B cell (primary cell): ENCODE measurements at regions not wholly inside any gene's neighbourhood (a gene's known extent, or its start where the extent isn't known, plus 50 kb on each side); places are given as distances from the start of the nearest gene placed in this dataset.

Source experiments
- ATAC-seq: fragments of 200-7000 bp; cut with Tn5 transposase; one replicate; pipeline ENCODE4 v1.10.0; 2021; ENCODE audit warnings: low read depth, mild to moderate bottlenecking, moderate number of reproducible peaks, moderate library complexity
- CTCF ChIA-PET: fragments of 350-600 bp; sonication (Branson Sonifier 250); formaldehyde crosslinking; loops from one replicate; lab custom pipeline; 2021; ENCODE audit warnings: antibody characterized with exemption, inconsistent platforms; lab: Charles Lee
- POLR2A ChIA-PET: fragments of 350-600 bp; sonication (Branson Sonifier 250); formaldehyde crosslinking; loops from one replicate; lab custom pipeline; 2021; ENCODE audit warnings: antibody characterized with exemption; lab: Charles Lee
- DNase-seq: peaks from one replicate; pipeline ENCODE4 v3.0.0; 2013
- H2AFZ ChIP-seq: 2 replicates; pipeline ENCODE4 v1.6.1; 2012; ENCODE audit warnings: mild to moderate bottlenecking, low read depth, low read length; ENCODE audit not compliant: insufficient read depth, poor library complexity, severe bottlenecking
- H3K27ac ChIP-seq, 2 donors: 1 replicate in 1 of 2; 2 replicates in 1 of 2; pipeline ENCODE4 v1.5.1; 2012 to 2013; ENCODE audit warnings: low read length in 2 of 2, mild to moderate bottlenecking in 2 of 2, moderate library complexity in 1 of 2
- H3K27me3 ChIP-seq, 4 experiments: fragments of 200-600 bp in 1 of 4; sonication (generic) in 1 of 4; replicated peaks in 1 of 4; 1 replicate in 2 of 4; 2 replicates in 2 of 4; pipeline versions ENCODE4 v1.6.1 to v1.7.0; 2013 to 2016; ENCODE audit warnings: low read length in 3 of 4, mild to moderate bottlenecking in 2 of 4, mixed read lengths in 1 of 4, moderate library complexity in 1 of 4; ENCODE audit not compliant: insufficient read depth in 4 of 4, control insufficient read depth in 3 of 4; ENCODE audit errors: control extremely low read depth in 1 of 4
- H3K36me3 ChIP-seq, 2 experiments: replicated peaks in 1 of 2; 1 replicate in 1 of 2; 2 replicates in 1 of 2; pipeline versions ENCODE4 v1.6.1 to v1.7.1; 2013; ENCODE audit warnings: low read length in 1 of 2; ENCODE audit not compliant: insufficient read depth in 2 of 2, control insufficient read depth in 1 of 2; ENCODE audit errors: control extremely low read depth in 1 of 2, extremely low read depth in 1 of 2
- H3K4me1 ChIP-seq, 2 donors: fragments of 200-600 bp in 1 of 2; sonication (generic) in 1 of 2; 1 replicate in 1 of 2; 2 replicates in 1 of 2; pipeline versions ENCODE4 v1.5.1 to v1.6.1; 2013 to 2017; ENCODE audit warnings: low read length in 2 of 2; ENCODE audit not compliant: control insufficient read depth in 2 of 2, insufficient read depth in 2 of 2
- H3K4me2 ChIP-seq: replicated peaks from 2 replicates; pipeline ENCODE3; 2012; ENCODE audit warnings: mild to moderate bottlenecking, low read depth, low read length; ENCODE audit not compliant: poor library complexity, severe bottlenecking
- H3K4me3 ChIP-seq, 5 experiments: fragments of 200-600 bp in 1 of 5; sonication (generic) in 1 of 5; 1 replicate in 3 of 5; 2 replicates in 2 of 5; pipeline versions ENCODE4 v1.5.1 to v1.7.0; 2011 to 2016; ENCODE audit warnings: low read length in 4 of 5, mild to moderate bottlenecking in 4 of 5, low read depth in 2 of 5, control low read depth in 1 of 5, moderate library complexity in 1 of 5; ENCODE audit not compliant: insufficient read depth in 1 of 5; ENCODE audit errors: control extremely low read depth in 1 of 5, extremely low read depth in 1 of 5
- H3K79me2 ChIP-seq: fragments of 200-600 bp; sonication (generic); one replicate; pipeline ENCODE4 v1.6.0; 2016; ENCODE audit warnings: low read length; ENCODE audit not compliant: control insufficient read depth, insufficient read depth
- H3K9ac ChIP-seq: fragments of 200-600 bp; sonication (generic); 2 replicates; pipeline ENCODE4 v1.6.1; 2017; ENCODE audit warnings: mild to moderate bottlenecking, low read length, moderate library complexity
- H3K9me3 ChIP-seq, 3 donors: one replicate each; pipeline versions ENCODE4 v1.6.1 to v1.7.1; 2013; ENCODE audit warnings: low read length in 2 of 3; ENCODE audit not compliant: control insufficient read depth in 2 of 3, insufficient read depth in 1 of 3; ENCODE audit errors: control extremely low read depth in 1 of 3
- H4K20me1 ChIP-seq: 2 replicates; pipeline ENCODE4 v1.6.0; 2012; ENCODE audit warnings: mild to moderate bottlenecking, low read length; ENCODE audit not compliant: insufficient read depth, control insufficient read depth, poor library complexity, severe bottlenecking
- H3K27ac Mint-ChIP-seq: one replicate; pipeline ENCODE4 v1.8.0; 2021; ENCODE audit warnings: mixed read lengths
- H3K27me3 Mint-ChIP-seq: one replicate; pipeline ENCODE4 v1.8.0; 2021; ENCODE audit warnings: mixed read lengths
- H3K4me1 Mint-ChIP-seq: one replicate; pipeline ENCODE4 v1.8.0; 2021; ENCODE audit warnings: mixed read lengths
- H3K4me3 Mint-ChIP-seq: one replicate; pipeline ENCODE4 v1.8.0; 2021; ENCODE audit warnings: mixed read lengths
- H3K9me3 Mint-ChIP-seq: one replicate; pipeline ENCODE4 v1.8.0; 2022; ENCODE audit warnings: mixed read lengths; ENCODE audit not compliant: insufficient read depth
- CTCF ChIP-seq: fragments of 200-600 bp; IDR thresholded peaks from one replicate; pipeline ENCODE4 v1.8.0; 2022; ENCODE audit warnings: antibody characterized with exemption, mild to moderate bottlenecking
- EZH2 ChIP-seq: IDR thresholded peaks from 2 replicates; pipeline ENCODE4 v1.6.1; 2012; ENCODE audit warnings: borderline replicate concordance, low read depth, mild to moderate bottlenecking, moderate library complexity, low read length; ENCODE audit not compliant: insufficient read depth, poor library complexity, severe bottlenecking
- WGBS: methylation state at CpG from one replicate; pipeline ENCODE4 v1.1.5; 2013; ENCODE audit warnings: missing lambda C conversion rate; ENCODE audit not compliant: insufficient coverage; 5-methylcytosine and 5-hydroxymethylcytosine counted together
- intact Hi-C: fragments of 100-400 bp; cut with micrococcal nuclease; formaldehyde crosslinking; loops from one replicate; pipeline ENCODE4 v1.10.0; 2022

DNA sequence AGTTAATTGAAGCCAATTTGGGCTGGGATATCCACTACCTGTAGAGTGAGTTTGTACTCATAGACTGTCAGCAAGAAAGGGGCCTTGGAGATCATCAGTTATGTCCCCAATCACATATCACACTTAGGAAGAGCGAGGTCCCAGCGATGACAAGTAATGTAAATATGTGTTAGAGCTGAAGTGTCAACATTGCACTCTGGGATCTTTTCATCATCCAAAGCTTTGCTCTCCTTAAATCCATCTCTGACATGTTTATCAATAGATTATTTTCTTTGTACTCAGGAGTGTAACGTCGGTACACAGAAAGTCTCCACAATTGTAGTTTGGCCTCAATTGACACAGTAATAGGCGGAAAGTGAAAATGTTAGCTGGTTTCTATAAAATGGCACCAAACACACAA is 113.7 kb upstream of the TPRG1 start:
- Histone ChIP-seq H4K20me1 (no peaks in the 10 kb centered on the region), H3K79me2 (no peaks in the 10 kb centered on the region), H3K4me3 (no peak overlapping the region), H3K4me1 (no peaks in the 10 kb centered on the region), H3K27ac (no peak overlapping the region), H2AFZ (no peak overlapping the region), H3K4me2 (no peak overlapping the region), H3K9me3 (no peaks in the 10 kb centered on the region), H3K36me3 (no peaks in the 10 kb centered on the region), H3K27me3 (peaks cover 0 to 5% (median 2%) of the 10 kb centered on the region in 4 experiments), H3K9ac (no peak overlapping the region)
- ChIA-PET CTCF (no interaction called here), POLR2A (no interaction called here)
- intact Hi-C loops = no loop called here
- no peak for TF ChIP-seq EZH2
- no peak for TF ChIP-seq CTCF
- Mint-ChIP-seq H3K4me3 (no peak overlapping the region), H3K27me3 (peaks cover 46% of the 10 kb centered on the region), H3K4me1 (no peaks in the 10 kb centered on the region), H3K27ac (no peak overlapping the region), H3K9me3 (no peaks in the 10 kb centered on the region)
- no peak for DNase-seq
- no peak for ATAC-seq
- WGBS = no CpG with 5 or more reads among the region's 5 CpGs

DNA sequence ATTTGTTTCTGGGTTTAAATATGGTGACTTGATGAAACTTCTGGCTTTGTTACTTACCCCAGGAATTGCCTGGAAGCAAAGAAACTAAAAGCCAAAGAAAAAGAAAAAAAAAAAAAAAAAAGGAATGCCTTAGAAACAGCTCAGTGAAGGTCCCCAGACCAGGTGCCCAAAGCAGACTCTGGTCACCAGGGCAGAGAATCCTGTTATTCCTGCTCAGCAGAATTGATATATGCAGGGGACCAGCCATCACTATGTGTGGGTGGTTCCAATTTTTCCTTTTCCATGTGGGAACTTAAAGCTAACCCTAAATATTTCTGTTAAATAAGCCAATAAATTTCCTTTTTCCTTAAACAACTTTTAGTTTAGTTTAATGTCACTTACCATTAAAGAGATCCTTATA is 100.8 kb upstream of the TPRG1 start:
- no peak overlapping the region for H3K27ac Mint-ChIP-seq
- no peak overlapping the region for H3K4me3 ChIP-seq

More for the DNA sequence above, 100.8 kb upstream of the TPRG1 start:
- Histone ChIP-seq H3K27me3 (no peaks in the 10 kb centered on the region), H2AFZ (no peak overlapping the region), H3K9me3 (peaks cover 0 to 2% (median 0%) of the 10 kb centered on the region in 3 donors), H3K4me1 (no peaks in the 10 kb centered on the region), H3K9ac (no peak overlapping the region), H3K27ac (no peak overlapping the region), H4K20me1 (no peaks in the 10 kb centered on the region), H3K36me3 (no peaks in the 10 kb centered on the region), H3K79me2 (no peaks in the 10 kb centered on the region), H3K4me2 (no peak overlapping the region)
- DNase-seq (no peak), ATAC-seq (no peak)
- Mint-ChIP-seq H3K27me3 (peaks cover 13% of the 10 kb centered on the region), H3K9me3 (peaks cover 4% of the 10 kb centered on the region), H3K4me3 (no peak overlapping the region), H3K4me1 (no peaks in the 10 kb centered on the region)
- no peak for TF ChIP-seq EZH2
- TF ChIP-seq CTCF = no peak
- ChIA-PET CTCF (no interaction called here), POLR2A (no interaction called here)
- intact Hi-C loops = no loop called here
